Mesenchymal stem cell (in vitro differentiated cells and primary cell): ENCODE measurements at regions not wholly inside any gene's neighbourhood (a gene's known extent, or its start where the extent isn't known, plus 50 kb on each side); places are given as distances from the start of the nearest gene placed in this dataset.

Experiments used
- DNase-seq: peaks from one replicate; pipeline ENCODE4 v3.0.0-alpha.2; 2013
- H2AFZ ChIP-seq: one replicate; pipeline ENCODE4 v1.6.1; 2013; ENCODE audit warnings: low read depth, mild to moderate bottlenecking, control low read depth, inconsistent platforms, low read length, moderate library complexity
- H2AK5ac ChIP-seq: 2 replicates; pipeline ENCODE4 v1.6.1; 2013; ENCODE audit warnings: low read length, moderate library complexity, mild to moderate bottlenecking, inconsistent platforms; ENCODE audit not compliant: severe bottlenecking
- H2BK120ac ChIP-seq: one replicate; pipeline ENCODE4 v1.6.1; 2013; ENCODE audit warnings: low read depth, mild to moderate bottlenecking, inconsistent platforms, low read length, moderate library complexity
- H2BK12ac ChIP-seq, 2 experiments: one replicate each; pipeline ENCODE4 v1.6.1; 2013; ENCODE audit warnings: inconsistent platforms in 2 of 2, low read length in 2 of 2, mild to moderate bottlenecking in 2 of 2, moderate library complexity in 2 of 2, control low read depth in 1 of 2
- H2BK15ac ChIP-seq: one replicate; pipeline ENCODE4 v1.6.1; 2013; ENCODE audit warnings: mild to moderate bottlenecking, low read depth, inconsistent platforms; ENCODE audit not compliant: poor library complexity, severe bottlenecking
- H2BK5ac ChIP-seq: 2 replicates; pipeline ENCODE4 v1.6.1; 2013; ENCODE audit warnings: low read depth, mild to moderate bottlenecking, low read length, control low read depth, inconsistent platforms; ENCODE audit not compliant: poor library complexity, severe bottlenecking
- H3K14ac ChIP-seq, 2 experiments: one replicate each; pipeline ENCODE4 v1.6.1; 2013; ENCODE audit warnings: inconsistent platforms in 2 of 2, low read length in 2 of 2, control low read depth in 1 of 2, mild to moderate bottlenecking in 1 of 2, moderate library complexity in 1 of 2
- H3K18ac ChIP-seq, 2 experiments: one replicate each; pipeline ENCODE4 v1.6.1; 2013; ENCODE audit warnings: inconsistent platforms in 2 of 2, low read length in 2 of 2, control low read depth in 1 of 2, low read depth in 1 of 2, mild to moderate bottlenecking in 1 of 2
- H3K23ac ChIP-seq, 2 experiments: one replicate each; pipeline ENCODE4 v1.6.1; 2013; ENCODE audit warnings: inconsistent platforms in 2 of 2, low read length in 2 of 2, mild to moderate bottlenecking in 2 of 2, moderate library complexity in 2 of 2, control low read depth in 1 of 2
- H3K27ac ChIP-seq: 2 replicates; pipeline ENCODE4 v1.5.1; 2013; ENCODE audit warnings: mild to moderate bottlenecking, moderate library complexity, low read length, control low read depth, inconsistent platforms; ENCODE audit not compliant: poor library complexity, severe bottlenecking
- H3K27me3 ChIP-seq, 2 experiments: 2 replicates each; pipeline versions ENCODE4 v1.6.1 to v1.7.0; 2013; ENCODE audit warnings: low read length in 2 of 2, mild to moderate bottlenecking in 2 of 2, moderate library complexity in 2 of 2, control low read depth in 1 of 2, inconsistent platforms in 1 of 2; ENCODE audit not compliant: control insufficient read depth in 1 of 2, insufficient read depth in 1 of 2
- H3K36me3 ChIP-seq, 2 experiments: 2 replicates each; pipeline versions ENCODE4 v1.6.1 to v1.7.0; 2013; ENCODE audit warnings: low read length in 2 of 2, control low read depth in 1 of 2, inconsistent platforms in 1 of 2, low read depth in 1 of 2, mild to moderate bottlenecking in 1 of 2; ENCODE audit not compliant: insufficient read depth in 2 of 2, control insufficient read depth in 1 of 2
- H3K4ac ChIP-seq, 2 experiments: one replicate each; pipeline ENCODE4 v1.6.1; 2013; ENCODE audit warnings: inconsistent platforms in 2 of 2, low read length in 2 of 2, mild to moderate bottlenecking in 2 of 2, moderate library complexity in 2 of 2, control low read depth in 1 of 2, low read depth in 1 of 2
- H3K4me1 ChIP-seq: 2 replicates; pipeline ENCODE4 v1.6.1; 2013; ENCODE audit warnings: low read depth, low read length, control low read depth; ENCODE audit not compliant: control insufficient read depth, insufficient read depth
- H3K4me2 ChIP-seq: 2 replicates; pipeline ENCODE4 v1.6.1; 2013; ENCODE audit warnings: low read length, mild to moderate bottlenecking, inconsistent platforms; ENCODE audit not compliant: poor library complexity, severe bottlenecking
- H3K4me3 ChIP-seq, 2 experiments: 2 replicates each; pipeline versions ENCODE4 v1.5.1 to v1.7.0; 2013; ENCODE audit warnings: low read length in 2 of 2, mild to moderate bottlenecking in 2 of 2, control low read depth in 1 of 2, low read depth in 1 of 2; ENCODE audit not compliant: insufficient read depth in 1 of 2
- H3K79me1 ChIP-seq: replicated peaks from 2 replicates; pipeline ENCODE4 v1.6.1; 2013; ENCODE audit warnings: mild to moderate bottlenecking, control low read depth, low read length, inconsistent platforms; ENCODE audit not compliant: poor library complexity, severe bottlenecking
- H3K9ac ChIP-seq: 2 replicates; pipeline ENCODE4 v1.7.0; 2013; ENCODE audit warnings: mild to moderate bottlenecking, low read length, moderate library complexity
- H3K9me3 ChIP-seq: 2 replicates; pipeline ENCODE4 v1.7.0; 2013; ENCODE audit warnings: mild to moderate bottlenecking, low read length; ENCODE audit not compliant: control insufficient read depth
- H4K8ac ChIP-seq: one replicate; pipeline ENCODE4 v1.6.1; 2013; ENCODE audit warnings: inconsistent platforms, mild to moderate bottlenecking, low read length, moderate library complexity
- H4K91ac ChIP-seq: one replicate; pipeline ENCODE4 v1.6.1; 2013; ENCODE audit warnings: mild to moderate bottlenecking, low read length, inconsistent platforms
- WGBS: methylation state at CpG from one replicate; pipeline ENCODE4 v1.1.7; 2013; ENCODE audit warnings: mixed read lengths; 5-methylcytosine and 5-hydroxymethylcytosine counted together

- Histone ChIP-seq H2AK5ac (no peak overlapping the region), H3K18ac (peak overlapping the region in 1 of 2 experiments; percentile 12), H3K4me3 (no peak overlapping the region), H4K91ac (no peak overlapping the region), H3K9me3 (peaks cover 6% of the 10 kb centered on the region), H3K23ac (no peak overlapping the region), H3K27ac (no peak overlapping the region), H2BK15ac (no peak overlapping the region), H3K36me3 (no peaks in the 10 kb centered on the region), H2BK12ac (peak overlapping the region in 1 of 2 experiments; percentile 52), H3K4ac (no peak overlapping the region), H3K4me1 (no peaks in the 10 kb centered on the region), H3K9ac (no peak overlapping the region), H3K27me3 (peaks cover 4% of the 10 kb centered on the region in 2 experiments), H3K79me1 (no peaks in the 10 kb centered on the region), H4K8ac (no peak overlapping the region), H3K4me2 (no peak overlapping the region), H2BK5ac (no peak overlapping the region), H2AFZ (peak overlapping the region; percentile 69), H2BK120ac (no peak overlapping the region), H3K14ac (no peak overlapping the region)
- no peak for DNase-seq
- WGBS: 19% methylated on average over 1 of the region's 2 CpGs
Measured at GRCh38 chr20:16944745-16945144, 196.6 kb downstream of the OTOR start.

- H3K9ac ChIP-seq: no peak overlapping the region
- no peak overlapping the region for H2AFZ ChIP-seq
- H3K4ac ChIP-seq: no peak overlapping the region
- no peak overlapping the region for H4K91ac ChIP-seq
- H2BK12ac ChIP-seq: no peak overlapping the region
- H3K4me2 ChIP-seq: no peak overlapping the region
- no peak overlapping the region for H2BK5ac ChIP-seq
- no peak overlapping the region for H2BK120ac ChIP-seq
- peaks cover 7% of the 10 kb centered on the region for H3K9me3 ChIP-seq
- DNase-seq: no peak
- no peak overlapping the region for H3K4me3 ChIP-seq
- no peak overlapping the region for H3K14ac ChIP-seq
- no peak overlapping the region for H3K23ac ChIP-seq
- no peak overlapping the region for H2AK5ac ChIP-seq
- H3K27ac ChIP-seq: no peak overlapping the region
- H3K27me3 ChIP-seq: peaks cover 3 to 4% of the 10 kb centered on the region in 2 experiments
- H3K79me1 ChIP-seq: no peaks in the 10 kb centered on the region
- H3K4me1 ChIP-seq: no peaks in the 10 kb centered on the region
- no peak overlapping the region for H3K18ac ChIP-seq
- no peak overlapping the region for H2BK15ac ChIP-seq
- no peak overlapping the region for H4K8ac ChIP-seq
- no peaks in the 10 kb centered on the region for H3K36me3 ChIP-seq
Measured at GRCh38 chr20:16945619-16946018, 197.5 kb downstream of the OTOR start.

- Histone ChIP-seq H3K9ac (no peak overlapping the region), H3K4me1 (no peaks in the 10 kb centered on the region), H2AFZ (no peak overlapping the region), H3K14ac (no peak overlapping the region), H2AK5ac (no peak overlapping the region), H2BK15ac (no peak overlapping the region), H3K23ac (no peak overlapping the region), H3K36me3 (no peaks in the 10 kb centered on the region), H3K9me3 (peaks cover 7% of the 10 kb centered on the region), H3K79me1 (no peaks in the 10 kb centered on the region), H4K8ac (no peak overlapping the region), H2BK120ac (no peak overlapping the region), H3K4ac (no peak overlapping the region), H3K27me3 (peaks cover 0 to 4% of the 10 kb centered on the region in 2 experiments), H3K4me2 (no peak overlapping the region), H4K91ac (no peak overlapping the region), H3K18ac (no peak overlapping the region), H3K27ac (no peak overlapping the region), H2BK5ac (no peak overlapping the region), H2BK12ac (no peak overlapping the region), H3K4me3 (no peak overlapping the region)
- 92% methylated on average over 1 of the region's 2 CpGs for WGBS
- DNase-seq: no peak
Measured at GRCh38 chr20:16946097-16946496, 197.9 kb downstream of the OTOR start.

- 26% methylated on average over 2 of the region's 2 CpGs for WGBS
- Histone ChIP-seq H3K4ac (no peak overlapping the region), H3K36me3 (no peaks in the 10 kb centered on the region), H3K23ac (no peak overlapping the region), H3K4me2 (no peak overlapping the region), H2BK15ac (no peak overlapping the region), H3K4me3 (no peak overlapping the region), H2AFZ (no peak overlapping the region), H2BK12ac (no peak overlapping the region), H3K14ac (no peak overlapping the region), H2AK5ac (no peak overlapping the region), H3K79me1 (no peaks in the 10 kb centered on the region), H2BK5ac (no peak overlapping the region), H3K9ac (no peak overlapping the region), H2BK120ac (no peak overlapping the region), H3K27ac (no peak overlapping the region), H3K18ac (peak overlapping the region in 1 of 2 experiments; percentile 52), H3K4me1 (no peaks in the 10 kb centered on the region), H4K8ac (peak overlapping the region; percentile 13), H3K9me3 (peaks cover 7% of the 10 kb centered on the region), H3K27me3 (peaks cover 0 to 2% of the 10 kb centered on the region in 2 experiments), H4K91ac (no peak overlapping the region)
- DNase-seq: peak; percentile 10
Measured at GRCh38 chr20:16947479-16947878, 199.3 kb downstream of the OTOR start.
